ENCODE measurements at regions not wholly inside any gene's neighbourhood (a gene's known extent, or its start where the extent isn't known, plus 50 kb on each side); places are given as distances from the start of the nearest gene placed in this dataset.

GRCh38 chr7:46809886-46810285 is 772.0 kb downstream of the TNS3 start:
- H2AFZ ChIP-seq (ENCODE audit: low read depth), result no peak overlapping the region
- TF ChIP-seq, protein P1, sequence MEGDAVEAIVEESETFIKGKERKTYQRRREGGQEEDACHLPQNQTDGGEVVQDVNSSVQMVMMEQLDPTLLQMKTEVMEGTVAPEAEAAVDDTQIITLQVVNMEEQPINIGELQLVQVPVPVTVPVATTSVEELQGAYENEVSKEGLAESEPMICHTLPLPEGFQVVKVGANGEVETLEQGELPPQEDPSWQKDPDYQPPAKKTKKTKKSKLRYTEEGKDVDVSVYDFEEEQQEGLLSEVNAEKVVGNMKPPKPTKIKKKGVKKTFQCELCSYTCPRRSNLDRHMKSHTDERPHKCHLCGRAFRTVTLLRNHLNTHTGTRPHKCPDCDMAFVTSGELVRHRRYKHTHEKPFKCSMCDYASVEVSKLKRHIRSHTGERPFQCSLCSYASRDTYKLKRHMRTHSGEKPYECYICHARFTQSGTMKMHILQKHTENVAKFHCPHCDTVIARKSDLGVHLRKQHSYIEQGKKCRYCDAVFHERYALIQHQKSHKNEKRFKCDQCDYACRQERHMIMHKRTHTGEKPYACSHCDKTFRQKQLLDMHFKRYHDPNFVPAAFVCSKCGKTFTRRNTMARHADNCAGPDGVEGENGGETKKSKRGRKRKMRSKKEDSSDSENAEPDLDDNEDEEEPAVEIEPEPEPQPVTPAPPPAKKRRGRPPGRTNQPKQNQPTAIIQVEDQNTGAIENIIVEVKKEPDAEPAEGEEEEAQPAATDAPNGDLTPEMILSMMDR (conservative IDR thresholded peaks at IDR 0.05; ENCODE audit: low read depth, low read length), result no peak
- no peak overlapping the region for H3K9ac ChIP-seq
- H3K4me1 ChIP-seq (ENCODE audit: low read depth, poor library complexity, severe bottlenecking), result no peaks in the 10 kb centered on the region
- H3K27me3 ChIP-seq (ENCODE audit: insufficient read depth, low read depth), result no peaks in the 10 kb centered on the region
- no peaks in the 10 kb centered on the region for H4K20me1 ChIP-seq (ENCODE audit: insufficient read depth)
- no peaks in the 10 kb centered on the region for H3K36me3 ChIP-seq (ENCODE audit: insufficient read depth)
- H3K4me3 ChIP-seq (IDR thresholded peaks at IDR 0.05; ENCODE audit: insufficient read depth, low read depth, low read length), result no peak overlapping the region
- H3K27ac ChIP-seq, result no peak overlapping the region
- H3K79me2 ChIP-seq (ENCODE audit: insufficient read depth, low read depth), result no peaks in the 10 kb centered on the region
- H3K4me2 ChIP-seq, result no peak overlapping the region

- H3K36me3 ChIP-seq (ENCODE audit: insufficient read depth), result no peaks in the 10 kb centered on the region
Measured at GRCh38 chr7:46806856-46807255, 775.1 kb downstream of the TNS3 start.

GRCh38 chr7:46802479-46802878 is 779.4 kb downstream of the TNS3 start:
- H3K36me3 ChIP-seq (ENCODE audit: insufficient read depth), result no peaks in the 10 kb centered on the region

More at GRCh38 chr7:46806856-46807255, 775.1 kb downstream of the TNS3 start:
- TF ChIP-seq, protein P1 (conservative IDR thresholded peaks at IDR 0.05; ENCODE audit: low read depth, low read length), result no peak
- no peak overlapping the region for H3K9ac ChIP-seq
- no peak overlapping the region for H3K27ac ChIP-seq
- H3K4me2 ChIP-seq, result no peak overlapping the region
- H3K27me3 ChIP-seq (ENCODE audit: insufficient read depth, low read depth), result no peaks in the 10 kb centered on the region
- no peak overlapping the region for H2AFZ ChIP-seq (ENCODE audit: low read depth)
- H4K20me1 ChIP-seq (ENCODE audit: insufficient read depth), result no peaks in the 10 kb centered on the region
- H3K4me1 ChIP-seq (ENCODE audit: low read depth, poor library complexity, severe bottlenecking), result no peaks in the 10 kb centered on the region
- no peak overlapping the region for H3K4me3 ChIP-seq (IDR thresholded peaks at IDR 0.05; ENCODE audit: insufficient read depth, low read depth, low read length)
- no peaks in the 10 kb centered on the region for H3K79me2 ChIP-seq (ENCODE audit: insufficient read depth, low read depth)

DNA sequence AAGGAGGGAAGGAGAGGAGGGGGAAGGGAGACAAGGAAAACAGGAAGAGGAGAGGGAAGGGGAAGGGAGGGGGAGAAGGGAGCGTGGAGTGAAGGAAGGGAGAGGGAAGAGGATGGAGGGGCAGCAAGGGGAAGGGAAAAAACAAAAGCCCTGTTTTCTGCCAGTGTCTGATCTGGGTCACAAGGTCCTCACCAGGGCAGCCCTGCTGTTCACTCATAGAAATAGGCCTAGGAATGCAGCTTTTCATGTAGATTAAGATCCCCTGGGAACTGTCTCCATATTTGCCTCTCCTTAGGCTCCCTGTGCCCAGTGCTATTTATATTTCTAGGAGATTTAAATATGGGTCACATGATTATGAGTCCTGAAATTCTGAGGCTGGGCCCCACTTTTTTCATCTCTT is 790.7 kb downstream of the TNS3 start:
- no peaks in the 10 kb centered on the region for H3K4me1 ChIP-seq (ENCODE audit: low read depth, poor library complexity, severe bottlenecking)
- H3K36me3 ChIP-seq (ENCODE audit: insufficient read depth), result no peaks in the 10 kb centered on the region
- H3K4me3 ChIP-seq (IDR thresholded peaks at IDR 0.05; ENCODE audit: insufficient read depth, low read depth, low read length), result no peak overlapping the region
- TF ChIP-seq, protein P1 (conservative IDR thresholded peaks at IDR 0.05; ENCODE audit: low read depth, low read length), result no peak
- H3K79me2 ChIP-seq (ENCODE audit: insufficient read depth, low read depth), result no peaks in the 10 kb centered on the region
- H3K27me3 ChIP-seq (ENCODE audit: insufficient read depth, low read depth), result no peaks in the 10 kb centered on the region
- no peak overlapping the region for H3K27ac ChIP-seq
- no peak overlapping the region for H3K4me2 ChIP-seq
- no peaks in the 10 kb centered on the region for H4K20me1 ChIP-seq (ENCODE audit: insufficient read depth)
- H3K9ac ChIP-seq, result no peak overlapping the region
- no peak overlapping the region for H2AFZ ChIP-seq (ENCODE audit: low read depth)

More at GRCh38 chr7:46802479-46802878, 779.4 kb downstream of the TNS3 start:
- Histone ChIP-seq H2AFZ (ENCODE audit: low read depth) (no peak overlapping the region), H3K4me1 (ENCODE audit: low read depth, poor library complexity, severe bottlenecking) (no peaks in the 10 kb centered on the region), H3K4me2 (no peak overlapping the region), H3K9ac (no peak overlapping the region), H3K79me2 (ENCODE audit: insufficient read depth, low read depth) (no peaks in the 10 kb centered on the region), H3K27me3 (ENCODE audit: insufficient read depth, low read depth) (no peaks in the 10 kb centered on the region), H3K27ac (no peak overlapping the region), H3K4me3 (IDR thresholded peaks at IDR 0.05; ENCODE audit: insufficient read depth, low read depth, low read length) (no peak overlapping the region), H4K20me1 (ENCODE audit: insufficient read depth) (no peaks in the 10 kb centered on the region)
- TF ChIP-seq, protein P1 (conservative IDR thresholded peaks at IDR 0.05; ENCODE audit: low read depth, low read length), result no peak
